ENCODE measurements at regions not wholly inside any gene's neighbourhood (a gene's known extent, or its start where the extent isn't known, plus 50 kb on each side); places are given as distances from the start of the nearest gene placed in this dataset.

DNA sequence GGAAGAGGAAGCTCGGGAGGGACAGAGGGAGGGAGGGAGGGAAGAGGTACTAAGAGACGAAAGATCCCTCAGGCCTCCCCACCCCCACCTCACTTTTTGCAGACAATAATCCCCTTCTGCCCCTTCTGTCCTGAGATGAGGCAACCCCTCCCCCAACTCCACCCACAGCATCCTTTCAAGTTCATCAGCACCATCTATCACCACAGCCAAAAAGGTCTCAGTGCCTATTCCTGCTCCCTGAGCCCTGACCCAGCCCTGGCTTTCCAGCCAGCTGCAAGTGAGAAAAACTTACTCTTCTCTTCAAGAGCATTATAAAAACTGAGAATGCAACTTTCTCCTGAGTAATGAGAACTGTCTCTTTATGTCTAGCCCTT, 133.2 kb upstream of the LRFN2 start:
- TF ChIP-seq, protein P1, sequence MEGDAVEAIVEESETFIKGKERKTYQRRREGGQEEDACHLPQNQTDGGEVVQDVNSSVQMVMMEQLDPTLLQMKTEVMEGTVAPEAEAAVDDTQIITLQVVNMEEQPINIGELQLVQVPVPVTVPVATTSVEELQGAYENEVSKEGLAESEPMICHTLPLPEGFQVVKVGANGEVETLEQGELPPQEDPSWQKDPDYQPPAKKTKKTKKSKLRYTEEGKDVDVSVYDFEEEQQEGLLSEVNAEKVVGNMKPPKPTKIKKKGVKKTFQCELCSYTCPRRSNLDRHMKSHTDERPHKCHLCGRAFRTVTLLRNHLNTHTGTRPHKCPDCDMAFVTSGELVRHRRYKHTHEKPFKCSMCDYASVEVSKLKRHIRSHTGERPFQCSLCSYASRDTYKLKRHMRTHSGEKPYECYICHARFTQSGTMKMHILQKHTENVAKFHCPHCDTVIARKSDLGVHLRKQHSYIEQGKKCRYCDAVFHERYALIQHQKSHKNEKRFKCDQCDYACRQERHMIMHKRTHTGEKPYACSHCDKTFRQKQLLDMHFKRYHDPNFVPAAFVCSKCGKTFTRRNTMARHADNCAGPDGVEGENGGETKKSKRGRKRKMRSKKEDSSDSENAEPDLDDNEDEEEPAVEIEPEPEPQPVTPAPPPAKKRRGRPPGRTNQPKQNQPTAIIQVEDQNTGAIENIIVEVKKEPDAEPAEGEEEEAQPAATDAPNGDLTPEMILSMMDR (IDR thresholded peaks at IDR 0.05): no peak
- no peak for TF ChIP-seq POLR2A (IDR thresholded peaks at IDR 0.05; ENCODE audit: low read depth)
- TF ChIP-seq POLR2AphosphoS5 (IDR thresholded peaks at IDR 0.05): no peak
